Upper lobe of left lung (tissue), 4 donors: ENCODE measurements at regions not wholly inside any gene's neighbourhood (a gene's known extent, or its start where the extent isn't known, plus 50 kb on each side); places are given as distances from the start of the nearest gene placed in this dataset.
"Not testable (repeated sequence)": the region's sequence is repeated elsewhere in the genome, so short reads cannot be mapped to it uniquely, and the experiment has no call there.

Source experiments
- CTCF ChIP-seq, 6 experiments: fragments of 450-650 bp in 4 of 6; fragments of 200-600 bp in 2 of 6; sonication (generic) in 2 of 6; IDR thresholded peaks; one replicate each; pipeline ENCODE4 v1.5.1; 2016 to 2019; ENCODE audit warnings: antibody characterized with exemption in 6 of 6
- EP300 ChIP-seq, 4 donors: sonication (generic); formaldehyde crosslinking; IDR thresholded peaks; one replicate each; pipeline ENCODE4 v1.5.1; 2017; ENCODE audit warnings: antibody characterized with exemption in 4 of 4, control low read depth in 2 of 4

GRCh38 chr22:21251435-21251834 lies 132.1 kb upstream of the RIMBP3B start:
- TF ChIP-seq CTCF, EP300 (IDR thresholded peaks at IDR 0.05): not testable (repeated sequence)
